NCI-H146 treated with DMSO at 0.1 percent for 48 hours (cell line): ENCODE measurements at regions not wholly inside any gene's neighbourhood (a gene's known extent, or its start where the extent isn't known, plus 50 kb on each side); places are given as distances from the start of the nearest gene placed in this dataset.
"Not testable (repeated sequence)": the region's sequence is repeated elsewhere in the genome, so short reads cannot be mapped to it uniquely, and the experiment has no call there.

Source experiments
- DNase-seq: peaks from one replicate; lab custom pipeline; 2025; ENCODE audit not compliant: unreplicated experiment; lab: John Stamatoyannopoulos, UW

DNA sequence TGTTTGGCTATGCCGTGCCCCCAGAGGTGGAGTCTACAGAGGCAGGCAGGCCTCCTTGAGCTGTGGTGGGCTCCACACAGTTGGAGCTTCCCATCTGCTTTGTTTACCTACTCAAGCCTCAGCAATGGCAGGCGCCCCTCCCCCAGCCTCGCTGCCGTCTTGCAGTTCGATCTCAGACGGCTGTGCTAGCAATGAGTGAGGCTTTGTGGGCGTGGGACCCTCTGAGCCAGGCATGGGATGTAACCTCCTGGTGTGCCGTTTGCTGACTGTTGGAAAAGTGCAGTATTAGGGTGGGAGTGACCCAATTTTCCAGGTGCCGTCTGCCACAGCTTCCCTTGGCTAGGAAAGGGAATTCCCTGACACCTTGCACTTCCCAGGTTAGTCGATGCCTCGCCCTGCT lies 652.8 kb upstream of the EEF2KMT start:
- not testable (repeated sequence) for DNase-seq

DNA sequence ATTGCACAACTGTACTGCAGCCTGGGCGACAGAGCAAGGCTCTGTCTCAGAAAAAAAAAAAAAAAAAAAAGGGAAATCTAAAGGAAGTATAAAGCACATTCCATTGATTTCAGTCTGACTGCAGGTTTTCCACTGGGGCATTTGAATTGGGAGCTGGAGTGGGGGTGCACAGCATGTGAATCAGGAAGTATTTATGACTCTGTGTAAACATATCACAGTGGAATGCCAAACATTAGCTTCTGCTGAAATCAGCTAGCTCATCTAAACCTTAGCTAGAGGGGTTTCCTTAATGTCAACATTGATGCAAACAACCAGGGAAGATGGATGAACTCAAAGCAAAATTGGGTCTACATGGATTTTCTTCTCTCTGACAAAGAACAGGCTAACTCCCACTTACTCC lies 641.0 kb upstream of the EEF2KMT start:
- no peak for DNase-seq

DNA sequence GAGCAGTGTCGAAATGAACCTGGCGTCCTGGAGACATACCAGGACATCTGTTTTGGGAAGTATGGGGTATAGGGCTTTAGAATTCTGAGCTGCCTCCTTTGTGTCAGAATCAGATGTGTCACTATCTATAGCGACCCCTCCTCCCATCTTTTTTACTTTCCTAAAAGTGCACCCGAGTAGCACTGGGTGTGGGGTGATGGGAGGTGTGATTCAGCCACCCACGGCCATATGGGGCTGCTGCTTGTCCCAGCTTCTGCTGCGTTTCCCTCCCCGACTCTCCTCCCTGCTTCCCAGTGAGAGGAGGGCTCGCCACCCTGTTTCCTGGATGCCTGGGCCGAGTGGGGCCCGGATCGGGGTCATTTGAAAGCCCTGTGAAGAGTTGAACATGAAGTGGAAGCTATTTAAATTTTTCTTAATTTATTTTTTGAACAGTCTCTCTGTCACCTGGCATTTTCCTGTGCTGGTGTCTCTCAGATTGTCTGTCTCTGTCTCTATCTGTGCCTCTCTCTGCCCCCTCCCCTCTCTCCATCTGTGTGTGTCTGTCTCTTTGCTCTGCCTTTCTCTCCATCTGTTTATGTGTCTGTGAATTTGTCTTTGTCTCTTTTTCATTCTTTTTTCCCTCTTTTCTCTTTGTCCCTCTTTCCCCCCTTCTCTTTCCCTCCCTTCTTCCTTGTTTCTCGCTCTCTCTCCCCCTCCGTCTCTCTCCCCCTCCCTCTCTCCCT lies 638.8 kb upstream of the EEF2KMT start:
- no peak for DNase-seq

DNA sequence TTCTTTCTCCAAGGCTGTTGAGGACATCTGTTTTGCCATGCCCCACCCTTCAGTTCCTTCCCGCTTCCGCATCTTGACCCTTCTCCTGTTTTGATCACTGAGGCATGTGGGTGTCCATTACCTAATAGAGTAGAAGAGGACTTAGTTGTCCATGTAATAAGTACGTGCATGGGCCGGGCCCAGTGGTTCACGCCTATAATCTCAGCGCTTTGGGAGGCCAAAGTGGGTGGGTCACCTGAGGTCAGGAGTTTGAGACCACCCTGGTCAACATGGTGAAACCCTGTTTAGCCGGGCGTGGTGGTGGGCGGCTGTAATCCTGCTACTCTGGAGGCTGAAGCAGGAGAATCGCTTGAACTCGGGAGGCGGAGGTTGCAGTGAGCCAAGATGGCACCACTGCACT lies 637.8 kb upstream of the EEF2KMT start:
- no peak for DNase-seq

DNA sequence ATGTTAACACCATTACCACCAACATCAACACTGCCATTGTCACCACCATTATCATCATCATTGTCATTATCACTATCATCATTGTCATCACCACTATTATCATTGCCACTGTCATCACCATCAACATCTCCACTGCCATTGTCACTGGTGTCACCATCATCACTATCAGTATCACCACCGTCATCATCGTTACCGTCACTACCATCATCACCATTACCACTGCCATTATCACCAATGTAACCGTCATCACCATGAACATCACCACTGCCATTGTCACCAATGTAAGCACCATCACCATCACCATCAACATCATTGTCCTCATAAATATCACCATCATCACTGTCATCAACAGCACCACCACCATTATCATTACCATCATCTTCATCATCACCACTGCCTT lies 633.2 kb upstream of the EEF2KMT start:
- no peak for DNase-seq

DNA sequence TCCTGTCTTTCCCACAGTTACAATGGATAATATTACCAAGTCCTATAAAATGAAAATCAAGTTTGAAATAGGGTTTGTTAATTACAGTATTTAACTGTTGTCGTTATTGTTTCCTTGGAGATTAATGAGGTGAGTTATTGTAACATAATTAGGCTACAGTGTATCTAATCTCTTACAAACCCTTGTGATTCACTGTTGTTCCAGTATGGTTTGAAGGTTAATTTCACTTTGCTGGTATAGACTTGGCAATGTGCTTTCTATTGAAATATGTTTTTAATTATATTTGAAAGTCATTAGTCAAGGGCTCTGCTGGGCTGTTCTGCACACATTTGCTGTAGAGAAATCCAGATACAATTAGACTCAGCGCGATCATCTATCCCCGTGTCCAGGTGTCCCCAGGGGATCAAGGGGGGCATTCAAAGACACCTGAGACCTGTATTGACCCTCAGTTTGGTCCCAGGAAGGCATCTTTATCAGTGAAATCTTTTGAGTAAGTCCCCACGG lies 624.6 kb upstream of the EEF2KMT start:
- no peak for DNase-seq

DNA sequence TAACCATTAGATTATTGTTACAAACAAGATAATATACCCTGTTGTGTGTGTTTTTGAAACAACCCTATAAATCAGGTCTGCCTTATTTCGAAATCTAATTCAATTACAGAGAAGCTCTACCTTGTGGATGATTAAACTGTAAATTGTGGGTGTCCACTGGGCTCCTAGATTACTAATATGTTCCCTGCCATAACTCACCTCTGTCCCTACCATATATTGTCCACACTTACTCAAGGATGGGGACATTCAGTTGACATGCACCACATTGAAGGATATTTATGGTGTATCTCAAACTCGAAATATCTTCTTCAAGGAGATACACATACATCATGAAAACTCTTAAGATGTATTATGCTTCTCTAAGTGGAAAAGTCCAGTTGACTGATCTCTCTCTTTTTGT lies 617.6 kb upstream of the EEF2KMT start:
- DNase-seq: no peak

DNA sequence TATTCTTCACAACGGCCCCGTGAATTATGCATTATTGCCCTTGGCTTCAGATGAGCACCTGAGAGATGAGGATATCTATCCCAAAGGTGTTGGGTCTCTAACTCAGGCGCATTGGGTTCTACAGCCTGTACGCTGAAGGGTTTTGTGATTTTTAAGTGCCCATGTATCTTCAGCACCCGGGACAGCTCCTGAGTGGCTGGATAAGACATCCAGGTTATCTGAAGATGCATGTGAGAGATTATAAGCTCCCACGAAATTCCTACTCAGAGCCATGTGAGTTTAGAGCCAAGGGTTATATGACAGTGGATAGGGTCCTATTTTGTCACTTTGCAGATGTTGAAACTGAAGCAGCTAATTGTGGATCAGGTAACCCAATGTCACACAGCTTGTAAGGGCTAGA lies 612.3 kb upstream of the EEF2KMT start:
- no peak for DNase-seq

DNA sequence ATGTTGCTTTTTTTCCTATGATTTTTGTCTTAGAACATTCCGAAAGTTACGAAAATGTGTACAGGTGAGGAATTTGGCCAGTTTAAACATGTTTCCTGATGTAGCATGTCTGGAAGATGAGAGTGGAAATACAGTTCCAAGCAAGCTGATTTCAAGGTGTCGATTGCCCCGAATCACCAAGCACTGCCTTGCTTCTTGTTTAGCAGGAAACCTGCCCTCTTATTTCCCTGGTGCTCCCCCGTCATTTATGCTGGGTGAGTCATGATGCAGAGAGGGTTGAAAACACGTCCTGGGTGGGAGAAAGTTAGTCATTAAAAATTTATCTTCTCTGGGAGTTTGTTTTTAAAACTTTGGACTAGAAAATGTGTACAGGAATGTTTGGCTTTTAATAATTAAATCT lies 608.6 kb upstream of the EEF2KMT start:
- DNase-seq: no peak

DNA sequence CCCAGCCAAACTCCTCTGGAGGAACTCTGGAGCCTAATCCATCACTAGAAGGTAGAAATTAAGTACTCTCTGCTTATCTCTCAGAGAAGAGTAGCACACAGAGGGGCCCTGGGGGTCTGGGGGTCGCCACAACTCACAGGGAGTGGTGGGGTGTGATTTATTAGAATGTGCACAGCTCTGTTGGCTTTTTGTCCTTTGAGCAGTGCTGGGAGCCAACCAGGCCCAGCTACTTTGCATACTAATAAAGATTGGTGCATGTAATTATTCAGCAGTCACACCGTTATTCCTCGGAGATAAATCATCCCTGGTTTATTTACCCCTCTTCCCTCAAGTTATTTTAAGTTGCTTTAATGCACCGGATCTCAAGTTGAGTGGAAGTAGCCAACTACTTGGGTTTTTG lies 606.7 kb upstream of the EEF2KMT start:
- no peak for DNase-seq

DNA sequence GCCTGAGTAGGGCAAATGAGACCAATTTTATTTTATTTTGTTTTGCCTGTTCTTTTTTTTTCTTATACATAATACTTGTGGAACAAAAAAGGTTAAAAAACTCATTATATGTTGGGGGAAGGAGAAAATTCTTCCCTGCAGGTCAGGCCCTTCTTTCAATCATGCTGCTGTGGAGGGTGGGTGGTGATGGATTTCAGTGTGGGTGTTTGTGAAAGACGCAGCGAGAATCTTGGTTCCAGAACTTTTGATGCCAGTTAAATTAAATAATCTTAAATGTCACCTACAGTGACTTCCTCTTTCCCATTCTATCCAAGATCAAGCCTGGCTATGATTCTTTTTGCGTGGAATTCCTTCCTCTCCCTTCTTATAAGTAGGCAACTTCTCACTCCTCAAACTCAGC lies 595.8 kb upstream of the EEF2KMT start:
- no peak for DNase-seq

DNA sequence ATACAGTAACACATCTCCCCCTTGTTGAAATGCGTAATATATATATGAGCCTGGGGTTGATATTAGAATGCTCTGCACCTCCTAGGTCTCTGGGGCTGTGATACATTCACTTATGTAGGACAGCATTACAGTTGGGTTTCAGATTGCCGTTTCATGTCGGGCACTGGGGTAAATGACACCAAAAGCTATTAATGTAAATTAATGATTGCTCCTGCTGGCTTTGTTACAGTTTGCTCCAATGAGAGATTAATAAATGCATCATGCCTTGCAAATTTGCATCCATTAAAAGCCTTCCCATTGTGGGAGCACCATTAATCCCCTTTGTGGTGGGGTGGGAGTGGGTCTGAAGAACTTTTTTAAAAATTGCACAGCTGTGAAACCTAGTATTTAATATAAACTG lies 584.4 kb upstream of the EEF2KMT start:
- DNase-seq: no peak

DNA sequence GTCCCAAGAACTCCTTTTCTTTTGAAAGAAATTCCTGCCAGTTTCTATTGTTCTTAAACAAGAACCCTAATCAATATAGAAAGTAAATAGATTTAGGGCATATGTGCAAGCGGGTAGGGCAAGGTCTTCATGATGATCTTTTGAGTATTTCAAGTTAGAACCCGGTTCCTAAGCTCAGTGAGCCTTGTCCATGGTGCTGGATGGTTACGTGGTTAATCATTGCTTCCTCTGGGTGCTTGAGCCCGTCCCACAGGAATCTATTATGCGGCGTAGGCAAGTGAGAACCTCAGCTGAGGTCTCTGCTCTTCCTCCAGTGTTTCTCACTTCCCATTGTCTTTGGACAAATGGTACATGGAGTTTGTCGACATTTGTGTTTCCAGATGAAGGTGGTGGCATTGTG lies 580.8 kb upstream of the EEF2KMT start:
- DNase-seq: no peak

DNA sequence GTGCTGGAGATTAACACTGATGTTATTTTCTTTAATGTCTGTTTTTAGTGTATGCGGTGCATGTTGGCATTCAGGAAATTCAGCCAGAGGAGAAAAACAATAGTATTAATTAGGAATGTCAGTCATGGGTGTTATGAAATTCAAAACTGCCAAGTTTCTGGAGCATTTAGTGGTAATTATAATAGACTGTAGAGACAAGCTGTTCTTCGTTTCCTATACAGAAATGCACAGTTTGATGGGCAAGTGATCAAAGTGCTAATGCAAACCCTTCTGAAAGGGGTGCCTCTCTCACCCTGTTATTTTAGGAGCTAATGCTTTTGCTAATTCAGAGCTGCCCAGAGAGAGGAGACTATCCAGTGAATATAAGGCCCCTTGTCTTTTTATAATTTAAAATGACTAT lies 573.8 kb upstream of the EEF2KMT start:
- DNase-seq: no peak

DNA sequence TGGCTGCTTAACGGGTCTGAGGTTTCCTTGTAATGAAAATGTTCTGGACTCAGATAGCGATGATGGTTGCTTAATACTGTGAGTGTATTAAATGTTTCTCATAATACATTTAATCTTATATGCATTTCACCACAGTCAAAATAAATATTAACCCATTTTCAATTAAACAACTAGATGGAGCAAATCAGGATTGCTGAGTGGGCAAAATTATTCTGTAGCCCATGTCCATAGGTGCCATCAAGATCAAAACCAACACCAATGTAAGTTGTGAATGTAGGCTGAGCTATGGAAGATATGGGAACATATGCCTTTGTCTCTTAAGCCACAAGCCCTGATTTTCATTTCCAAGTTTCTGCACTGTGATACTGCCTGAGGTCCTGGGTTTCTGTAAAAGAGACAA lies 572.6 kb upstream of the EEF2KMT start:
- DNase-seq: no peak

DNA sequence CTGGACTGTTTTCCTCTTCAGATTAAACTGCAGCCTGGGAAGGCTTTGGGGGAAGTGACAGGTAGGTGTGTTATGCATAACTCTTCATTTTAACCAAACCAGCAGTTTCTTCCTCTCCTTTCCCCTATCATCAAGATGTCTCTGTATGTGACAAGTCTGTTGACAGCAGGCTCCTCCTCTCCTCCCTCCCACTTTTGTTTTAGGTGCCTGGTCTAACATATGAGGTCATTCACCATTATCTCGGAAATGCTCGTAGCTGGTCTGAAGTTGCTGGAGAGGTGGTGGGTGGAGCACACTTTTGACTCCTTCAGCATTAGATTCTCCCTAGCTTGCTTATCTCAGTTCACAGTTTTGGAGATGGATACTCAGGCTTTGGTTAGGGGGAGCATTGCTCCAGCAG lies 571.0 kb upstream of the EEF2KMT start:
- no peak for DNase-seq

DNA sequence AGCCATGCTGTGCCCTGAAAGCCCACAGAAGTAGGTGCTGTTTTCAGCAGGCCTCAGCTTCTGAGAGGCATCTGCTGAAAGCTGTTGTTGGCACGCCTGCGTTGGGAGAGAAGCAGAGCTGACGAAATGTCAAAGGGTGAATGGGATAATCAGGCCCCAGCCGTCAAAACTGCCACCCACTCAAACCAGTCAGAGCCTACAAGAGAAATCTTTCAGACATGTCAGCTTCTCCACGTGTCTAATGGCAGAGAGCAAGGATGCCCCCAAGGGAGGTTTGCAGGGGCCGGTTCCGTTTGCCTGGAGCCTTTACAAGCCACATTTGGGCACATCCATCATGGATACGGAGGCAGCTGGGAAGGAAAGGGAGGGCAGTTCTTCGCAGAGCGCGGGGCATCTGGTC lies 568.2 kb upstream of the EEF2KMT start:
- no peak for DNase-seq

DNA sequence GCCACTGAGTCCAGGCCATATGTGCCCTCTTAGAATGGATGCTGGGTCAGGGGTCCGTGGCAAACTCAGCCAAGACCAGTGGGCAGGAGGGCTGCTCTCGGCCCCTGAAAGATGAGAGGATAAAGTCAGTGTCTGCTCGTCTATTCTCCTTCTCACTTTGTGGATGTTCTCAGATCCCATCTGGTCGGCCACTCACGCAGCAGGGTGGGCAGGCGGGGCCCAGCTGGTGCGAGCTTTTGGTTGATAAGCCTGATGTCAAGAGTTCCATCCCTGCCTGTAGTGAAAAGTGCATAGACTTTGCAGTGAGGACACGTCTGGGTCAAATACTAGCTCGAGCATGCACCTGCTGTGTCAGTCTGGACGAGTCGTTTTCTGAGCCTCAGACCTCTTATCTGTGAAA lies 556.2 kb upstream of the EEF2KMT start:
- no peak for DNase-seq

DNA sequence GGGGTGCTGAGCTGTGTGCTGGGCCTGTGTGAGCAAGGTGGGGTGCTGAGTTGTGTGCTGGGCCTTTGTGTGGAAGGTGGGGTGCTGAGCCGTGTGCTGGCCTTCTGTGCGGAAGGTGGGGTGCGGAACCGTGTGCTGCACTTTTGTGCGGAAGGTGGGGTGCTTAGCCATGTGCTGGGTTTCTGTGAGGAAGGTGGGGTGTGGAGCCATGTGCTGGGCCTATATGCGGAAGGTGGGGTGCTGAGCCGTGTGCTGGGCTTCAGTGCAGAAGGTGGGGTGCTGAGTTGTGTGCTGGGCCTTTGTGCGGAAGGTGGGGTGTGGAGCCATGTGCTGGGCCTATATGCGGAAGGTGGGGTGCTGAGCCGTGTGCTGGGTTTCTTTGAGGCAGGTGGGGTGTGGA lies 555.4 kb upstream of the EEF2KMT start:
- DNase-seq: no peak

DNA sequence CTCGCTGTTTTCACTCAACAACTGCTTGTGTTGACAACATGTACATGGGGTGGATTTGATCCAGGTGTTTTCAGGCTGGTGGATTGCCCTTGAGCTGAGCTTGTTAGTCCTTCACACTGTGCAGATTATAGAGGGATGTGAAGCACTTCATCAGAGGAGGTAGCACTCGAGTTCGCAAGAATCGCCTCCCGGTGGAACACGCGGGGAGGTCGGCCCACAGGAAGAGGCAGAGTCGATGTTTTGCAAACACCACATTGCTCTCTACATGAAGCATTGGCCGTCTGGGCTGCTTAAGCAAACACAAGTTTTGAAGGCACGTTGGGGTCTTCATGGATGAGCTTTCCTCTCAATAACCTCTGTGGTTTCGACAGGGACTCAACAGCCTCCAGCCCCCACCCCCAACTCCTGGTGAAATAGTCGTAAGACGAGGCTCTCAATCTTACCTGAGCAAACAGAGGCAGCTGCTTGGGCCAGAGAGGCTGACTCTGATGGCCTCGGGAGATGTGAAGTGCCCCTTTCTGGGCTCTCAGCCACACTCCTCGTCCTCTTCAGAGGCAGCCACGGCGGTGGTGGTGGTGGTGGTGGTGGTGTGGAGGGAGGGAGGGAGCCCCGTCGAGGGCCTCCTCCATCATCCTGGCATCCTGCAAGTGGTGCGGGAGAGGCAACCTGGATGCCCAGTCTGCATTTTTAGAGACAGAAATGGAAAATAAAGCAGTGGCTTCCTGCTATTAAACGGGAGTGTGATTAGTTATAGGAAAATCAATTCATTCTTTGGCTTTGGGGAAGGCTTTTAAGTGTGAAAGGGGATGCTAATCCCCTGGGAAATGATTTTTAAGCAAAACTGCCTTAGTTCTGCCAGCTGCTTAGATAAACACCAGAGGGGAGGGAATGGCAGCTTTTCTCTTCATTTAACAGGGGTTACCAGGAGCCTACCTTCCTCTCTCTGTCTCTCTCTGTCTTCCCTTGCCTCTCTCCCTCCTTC lies 552.5 kb upstream of the EEF2KMT start:
- no peak for DNase-seq

DNA sequence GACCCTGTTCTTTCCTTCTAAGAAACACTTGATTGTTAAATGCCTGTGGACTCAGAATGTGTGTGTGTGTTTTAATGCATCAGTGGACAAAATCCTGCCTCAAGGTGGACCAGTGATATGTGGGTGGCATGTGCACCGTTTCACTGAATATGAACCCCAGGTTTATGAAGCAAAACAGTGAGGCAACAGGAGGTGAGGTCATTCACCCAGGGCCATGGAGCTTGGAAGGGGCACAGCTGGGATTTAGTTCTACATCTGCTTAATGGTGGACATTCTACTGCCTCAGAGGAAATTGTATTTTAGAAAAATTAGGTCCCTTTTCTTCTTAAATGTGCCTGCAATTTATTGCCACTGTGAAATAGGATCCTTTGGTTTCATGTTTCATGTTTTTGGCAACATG lies 549.5 kb upstream of the EEF2KMT start:
- DNase-seq: no peak

DNA sequence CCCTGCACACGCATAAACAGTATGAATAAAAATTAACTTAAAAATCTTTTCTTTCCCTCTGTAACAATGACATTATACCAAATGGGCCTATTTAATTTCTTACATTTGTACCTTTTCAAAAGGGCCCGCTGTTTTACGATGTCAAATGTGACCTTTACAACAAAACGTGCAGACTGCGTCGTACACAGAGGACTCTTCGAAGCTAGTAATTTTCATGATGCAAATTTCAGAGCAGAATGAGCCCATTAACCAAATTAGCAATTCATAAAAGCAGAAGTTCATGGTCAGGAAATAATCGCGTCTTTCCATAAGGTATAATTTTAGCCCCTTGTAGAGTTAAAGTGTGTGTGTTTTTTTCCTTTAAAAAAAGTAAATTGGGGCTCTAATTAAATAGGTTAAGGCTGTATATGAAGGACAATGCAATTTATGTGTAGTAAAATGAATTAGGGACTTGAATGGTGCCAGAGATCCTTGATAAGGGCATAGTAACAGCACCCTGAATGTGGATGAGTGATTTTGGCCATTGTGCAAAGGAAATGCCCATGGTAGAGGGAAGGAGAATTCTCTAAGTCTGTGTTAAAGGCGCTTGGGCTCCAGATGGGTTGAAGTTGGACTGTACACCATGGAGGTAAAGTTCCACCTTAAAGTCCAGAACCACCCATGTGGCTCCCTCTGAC lies 546.4 kb upstream of the EEF2KMT start:
- DNase-seq: no peak
